DND-41 (cell line): ENCODE measurements at regions not wholly inside any gene's neighbourhood (a gene's known extent, or its start where the extent isn't known, plus 50 kb on each side); places are given as distances from the start of the nearest gene placed in this dataset.

Experiments
- ATAC-seq: fragments of 200-7000 bp; cut with Tn5 transposase; 3 replicates; pipeline ENCODE4 v1.9.1; 2021; ENCODE audit warnings: low read depth; ENCODE audit not compliant: insufficient read depth
- DNase-seq: peaks from one replicate; pipeline ENCODE4 v3.0.0-alpha.2; 2020
- H2AFZ ChIP-seq: 2 replicates; pipeline ENCODE4 v1.6.0; 2012; ENCODE audit warnings: low read depth, low read length
- H3K27ac ChIP-seq: 2 replicates; pipeline ENCODE4 v1.5.1; 2012; ENCODE audit warnings: low read length, inconsistent platforms
- H3K27me3 ChIP-seq: fragments of 200-600 bp; sonication (generic); 2 replicates; pipeline ENCODE4 v1.6.0; 2012; ENCODE audit warnings: low read length, mild to moderate bottlenecking, inconsistent platforms; ENCODE audit not compliant: insufficient read depth, poor library complexity
- H3K36me3 ChIP-seq: 2 replicates; pipeline ENCODE4 v1.5.1; 2012; ENCODE audit warnings: low read length, inconsistent platforms; ENCODE audit not compliant: insufficient read depth
- H3K4me1 ChIP-seq: 2 replicates; pipeline ENCODE4 v1.5.1; 2012; ENCODE audit warnings: mild to moderate bottlenecking, low read length; ENCODE audit not compliant: insufficient read depth
- H3K4me2 ChIP-seq: 2 replicates; pipeline ENCODE4 v1.6.0; 2012; ENCODE audit warnings: mild to moderate bottlenecking, moderate library complexity, low read length, inconsistent platforms; ENCODE audit not compliant: insufficient read depth
- H3K4me3 ChIP-seq, 2 experiments: fragments of 200-600 bp in 1 of 2; shearing (Covaris generic) in 1 of 2; 2 replicates each; pipeline ENCODE4 v1.5.1; 2012 to 2016; ENCODE audit warnings: inconsistent platforms in 2 of 2, low read length in 2 of 2, mild to moderate bottlenecking in 2 of 2, low read depth in 1 of 2, moderate library complexity in 1 of 2
- H3K79me2 ChIP-seq: 2 replicates; pipeline ENCODE4 v1.6.0; 2012; ENCODE audit warnings: low read length, inconsistent platforms; ENCODE audit not compliant: insufficient read depth
- H3K9ac ChIP-seq: 2 replicates; pipeline ENCODE4 v1.6.0; 2012; ENCODE audit warnings: low read depth, mild to moderate bottlenecking, inconsistent platforms, low read length, moderate library complexity
- H3K9me3 ChIP-seq: 2 replicates; pipeline ENCODE4 v1.5.1; 2012; ENCODE audit warnings: low read length, moderate library complexity, mild to moderate bottlenecking, inconsistent platforms; ENCODE audit not compliant: insufficient read depth, severe bottlenecking
- H4K20me1 ChIP-seq: 2 replicates; pipeline ENCODE4 v1.6.0; 2012; ENCODE audit warnings: low read length; ENCODE audit not compliant: insufficient read depth
- EZH2 ChIP-seq: IDR thresholded peaks from 3 replicates; pipeline ENCODE4 v1.6.1; 2012; ENCODE audit warnings: borderline replicate concordance, low read depth, mild to moderate bottlenecking, moderate library complexity, low read length, inconsistent platforms; ENCODE audit not compliant: severe bottlenecking
- TF ChIP-seq, protein P1 (sequence below): IDR thresholded peaks from 2 replicates; pipeline ENCODE4 v1.5.1; 2012; ENCODE audit warnings: borderline replicate concordance, low read length, moderate library complexity, mild to moderate bottlenecking; ENCODE audit not compliant: poor library complexity, severe bottlenecking; ENCODE audit errors: extremely low read depth

DNA sequence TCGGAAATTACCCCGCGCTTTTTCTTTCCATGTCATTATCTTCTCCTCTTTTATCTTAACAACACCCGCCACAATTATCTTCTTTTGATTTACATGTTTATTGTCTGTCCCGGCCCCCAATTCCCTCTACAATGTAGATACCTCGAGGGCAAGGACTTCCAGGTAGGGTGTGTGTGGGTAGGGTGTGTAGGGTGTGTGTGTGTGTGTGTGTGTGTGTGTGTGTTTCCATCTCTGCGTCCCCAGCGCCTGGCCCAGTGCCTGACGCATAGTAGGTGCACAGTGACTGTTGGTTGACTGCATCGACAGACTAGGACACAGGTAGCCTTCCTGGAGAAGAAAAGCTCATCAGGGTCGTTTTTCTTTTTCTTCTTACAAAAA lies 103.1 kb downstream of the UCHL1 start:
- no peak for ATAC-seq
- TF ChIP-seq, protein P1, sequence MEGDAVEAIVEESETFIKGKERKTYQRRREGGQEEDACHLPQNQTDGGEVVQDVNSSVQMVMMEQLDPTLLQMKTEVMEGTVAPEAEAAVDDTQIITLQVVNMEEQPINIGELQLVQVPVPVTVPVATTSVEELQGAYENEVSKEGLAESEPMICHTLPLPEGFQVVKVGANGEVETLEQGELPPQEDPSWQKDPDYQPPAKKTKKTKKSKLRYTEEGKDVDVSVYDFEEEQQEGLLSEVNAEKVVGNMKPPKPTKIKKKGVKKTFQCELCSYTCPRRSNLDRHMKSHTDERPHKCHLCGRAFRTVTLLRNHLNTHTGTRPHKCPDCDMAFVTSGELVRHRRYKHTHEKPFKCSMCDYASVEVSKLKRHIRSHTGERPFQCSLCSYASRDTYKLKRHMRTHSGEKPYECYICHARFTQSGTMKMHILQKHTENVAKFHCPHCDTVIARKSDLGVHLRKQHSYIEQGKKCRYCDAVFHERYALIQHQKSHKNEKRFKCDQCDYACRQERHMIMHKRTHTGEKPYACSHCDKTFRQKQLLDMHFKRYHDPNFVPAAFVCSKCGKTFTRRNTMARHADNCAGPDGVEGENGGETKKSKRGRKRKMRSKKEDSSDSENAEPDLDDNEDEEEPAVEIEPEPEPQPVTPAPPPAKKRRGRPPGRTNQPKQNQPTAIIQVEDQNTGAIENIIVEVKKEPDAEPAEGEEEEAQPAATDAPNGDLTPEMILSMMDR = no peak
- TF ChIP-seq EZH2 = no peak
- Histone ChIP-seq H4K20me1 (no peaks in the 10 kb centered on the region), H3K27me3 (no peaks in the 10 kb centered on the region), H3K4me3 (no peak overlapping the region), H3K27ac (no peak overlapping the region), H3K4me2 (no peak overlapping the region), H3K9ac (no peak overlapping the region), H3K9me3 (no peaks in the 10 kb centered on the region), H3K79me2 (no peaks in the 10 kb centered on the region), H2AFZ (no peak overlapping the region), H3K4me1 (no peaks in the 10 kb centered on the region), H3K36me3 (no peaks in the 10 kb centered on the region)
- no peak for DNase-seq

- H3K4me1 ChIP-seq = no peaks in the 10 kb centered on the region
- no peaks in the 10 kb centered on the region for H3K9me3 ChIP-seq
- no peak overlapping the region for H3K9ac ChIP-seq
- no peak overlapping the region for H2AFZ ChIP-seq
- H3K36me3 ChIP-seq = no peaks in the 10 kb centered on the region
- H3K4me3 ChIP-seq = no peak overlapping the region
- no peaks in the 10 kb centered on the region for H3K79me2 ChIP-seq
- ATAC-seq (no peak), DNase-seq (no peak)
- no peaks in the 10 kb centered on the region for H3K27me3 ChIP-seq
- H3K4me2 ChIP-seq = no peak overlapping the region
- H4K20me1 ChIP-seq = no peaks in the 10 kb centered on the region
- no peak overlapping the region for H3K27ac ChIP-seq
- TF ChIP-seq, protein P1 = no peak
- TF ChIP-seq EZH2 = no peak
These were observed 103.6 kb downstream of the UCHL1 start for GRCh38 chr4:41360214-41360920.

DNA sequence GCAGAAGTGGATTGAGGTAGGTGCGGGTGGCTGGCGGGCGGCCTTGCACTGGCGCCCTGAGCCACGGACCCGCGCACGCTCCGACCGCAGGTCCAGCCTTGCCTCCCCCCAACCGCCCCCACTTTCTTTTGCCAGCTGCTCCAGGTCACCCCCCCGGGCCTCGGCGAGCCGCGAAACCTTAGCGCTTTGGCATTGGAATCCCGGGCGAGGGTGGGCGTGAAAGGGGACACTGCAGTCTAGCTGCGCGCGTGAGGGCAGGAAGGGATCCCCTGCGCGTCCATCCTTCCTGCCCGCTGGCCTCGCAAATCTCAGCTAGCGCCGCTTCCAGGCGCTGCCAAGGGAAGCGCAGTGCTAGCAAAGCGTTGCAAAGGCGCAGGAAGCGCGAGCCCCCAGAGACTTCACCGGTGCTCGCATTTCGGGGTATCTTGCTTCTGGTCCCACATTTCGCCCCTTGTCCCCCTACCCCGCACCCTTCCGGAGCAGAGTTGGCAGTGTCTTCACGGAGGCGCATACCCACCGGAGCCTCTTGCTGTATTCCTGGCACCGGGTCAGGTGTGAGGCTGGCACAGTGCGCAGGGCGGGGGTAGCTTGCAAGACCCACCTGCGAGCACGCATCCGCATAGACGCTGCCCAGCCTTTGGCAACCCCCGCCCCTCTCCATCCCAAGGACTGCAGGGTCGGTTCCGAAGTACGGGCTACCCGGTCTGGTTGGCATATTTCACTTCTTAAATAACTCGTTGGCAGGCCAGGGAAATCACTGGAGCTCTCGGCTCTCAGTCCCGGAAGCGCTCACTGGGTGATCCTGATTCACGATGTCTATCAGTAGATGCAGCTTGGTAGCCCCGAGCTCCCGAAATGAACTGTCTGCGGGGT lies 104.4 kb downstream of the UCHL1 start:
- H3K9me3 ChIP-seq = no peaks in the 10 kb centered on the region
- no peaks in the 10 kb centered on the region for H3K27me3 ChIP-seq
- ATAC-seq (no peak), DNase-seq (no peak)
- H4K20me1 ChIP-seq = no peaks in the 10 kb centered on the region
- TF ChIP-seq EZH2 = no peak
- TF ChIP-seq, protein P1 = no peak
- H3K4me1 ChIP-seq = no peaks in the 10 kb centered on the region
- H3K79me2 ChIP-seq = no peaks in the 10 kb centered on the region
- no peak overlapping the region for H3K4me3 ChIP-seq
- H2AFZ ChIP-seq = no peak overlapping the region
- H3K27ac ChIP-seq = no peak overlapping the region
- H3K9ac ChIP-seq = no peak overlapping the region
- no peak overlapping the region for H3K4me2 ChIP-seq
- H3K36me3 ChIP-seq = no peaks in the 10 kb centered on the region
